ENCODE measurements at regions not wholly inside any gene's neighbourhood (a gene's known extent, or its start where the extent isn't known, plus 50 kb on each side); places are given as distances from the start of the nearest gene placed in this dataset.

DNA sequence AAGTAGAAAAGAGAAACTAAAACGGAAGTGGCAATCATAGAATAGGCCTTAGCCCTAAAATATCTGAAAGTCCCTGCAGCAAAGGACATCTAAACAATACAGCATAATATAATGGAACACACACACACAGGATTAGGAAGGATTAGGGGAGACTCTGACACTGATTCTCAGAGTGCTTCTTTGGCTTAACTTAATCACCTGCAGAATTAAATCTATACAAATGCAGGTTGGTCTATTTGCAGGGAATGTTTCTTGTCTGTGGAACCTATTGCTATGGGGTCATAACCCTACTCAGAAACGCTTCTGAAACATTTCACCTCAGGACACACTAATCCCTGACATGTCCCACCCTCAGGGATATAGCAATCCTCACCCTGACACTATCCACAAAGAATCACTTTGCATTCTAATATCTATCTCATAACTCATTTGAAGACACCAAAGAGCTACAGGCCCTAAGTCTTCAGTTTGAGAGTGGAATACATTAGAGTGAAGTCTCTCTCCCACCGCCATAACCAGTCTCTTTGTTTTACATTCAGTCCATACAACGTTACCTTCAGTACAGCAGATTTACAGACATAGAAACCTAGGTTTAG, 1041.2 kb downstream of the TUSC7 start:
- TF ChIP-seq, protein P1, sequence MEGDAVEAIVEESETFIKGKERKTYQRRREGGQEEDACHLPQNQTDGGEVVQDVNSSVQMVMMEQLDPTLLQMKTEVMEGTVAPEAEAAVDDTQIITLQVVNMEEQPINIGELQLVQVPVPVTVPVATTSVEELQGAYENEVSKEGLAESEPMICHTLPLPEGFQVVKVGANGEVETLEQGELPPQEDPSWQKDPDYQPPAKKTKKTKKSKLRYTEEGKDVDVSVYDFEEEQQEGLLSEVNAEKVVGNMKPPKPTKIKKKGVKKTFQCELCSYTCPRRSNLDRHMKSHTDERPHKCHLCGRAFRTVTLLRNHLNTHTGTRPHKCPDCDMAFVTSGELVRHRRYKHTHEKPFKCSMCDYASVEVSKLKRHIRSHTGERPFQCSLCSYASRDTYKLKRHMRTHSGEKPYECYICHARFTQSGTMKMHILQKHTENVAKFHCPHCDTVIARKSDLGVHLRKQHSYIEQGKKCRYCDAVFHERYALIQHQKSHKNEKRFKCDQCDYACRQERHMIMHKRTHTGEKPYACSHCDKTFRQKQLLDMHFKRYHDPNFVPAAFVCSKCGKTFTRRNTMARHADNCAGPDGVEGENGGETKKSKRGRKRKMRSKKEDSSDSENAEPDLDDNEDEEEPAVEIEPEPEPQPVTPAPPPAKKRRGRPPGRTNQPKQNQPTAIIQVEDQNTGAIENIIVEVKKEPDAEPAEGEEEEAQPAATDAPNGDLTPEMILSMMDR (IDR thresholded peaks at IDR 0.05; ENCODE audit: control insufficient read depth, insufficient read depth, low read depth, low read length, missing control alignments) = no peak
- no peak overlapping the region for H3K4me3 ChIP-seq (ENCODE audit: control insufficient read depth, low read depth, low read length)
- DNase-seq (ENCODE audit: low read depth) = no peak

GRCh38 chr3:117751651-117752050, 1042.1 kb downstream of the TUSC7 start:
- no peak overlapping the region for H3K4me3 ChIP-seq (ENCODE audit: control insufficient read depth, low read depth, low read length)
- DNase-seq (ENCODE audit: low read depth) = no peak
- TF ChIP-seq, protein P1 (IDR thresholded peaks at IDR 0.05; ENCODE audit: control insufficient read depth, insufficient read depth, low read depth, low read length, missing control alignments) = no peak

DNA sequence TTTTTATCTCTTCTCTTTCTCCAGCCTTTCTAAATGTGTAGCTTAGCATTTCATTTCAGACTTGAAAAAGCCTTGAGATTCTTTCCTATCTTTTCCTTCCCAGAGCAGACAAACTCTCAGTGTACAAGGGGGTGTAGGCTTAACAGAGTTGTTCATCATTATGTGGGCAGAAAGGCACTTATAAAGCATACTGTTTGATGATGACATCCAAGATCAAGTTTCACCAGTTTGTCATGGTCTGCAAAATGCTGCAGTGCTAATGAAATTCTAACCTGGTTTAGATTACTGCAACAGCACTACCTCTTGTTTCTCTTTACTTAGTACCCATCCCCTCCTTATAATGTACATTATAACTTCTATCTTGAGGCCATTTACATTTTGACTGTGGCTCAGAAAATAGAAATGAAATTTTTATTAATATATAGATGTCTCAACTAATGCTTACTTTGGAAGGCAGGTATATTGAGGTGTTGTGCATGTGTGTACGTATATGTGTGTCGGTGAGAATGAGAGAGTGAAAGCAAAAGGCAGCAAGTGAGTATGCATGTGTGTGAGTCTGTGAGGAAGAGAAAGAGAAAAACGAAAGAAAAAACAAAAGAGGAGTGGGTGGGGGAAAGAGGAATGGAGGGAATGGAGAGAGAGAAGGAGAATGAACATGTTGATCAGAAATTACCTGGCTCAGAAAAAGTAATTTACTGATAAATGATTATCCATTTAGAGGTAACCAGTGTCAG, 1043.6 kb downstream of the TUSC7 start:
- peak; percentile 14 for DNase-seq (ENCODE audit: low read depth)
- TF ChIP-seq, protein P1 (IDR thresholded peaks at IDR 0.05; ENCODE audit: control insufficient read depth, insufficient read depth, low read depth, low read length, missing control alignments) = no peak

GRCh38 chr3:117754058-117754457, 1044.5 kb downstream of the TUSC7 start:
- TF ChIP-seq, protein P1 (IDR thresholded peaks at IDR 0.05; ENCODE audit: control insufficient read depth, insufficient read depth, low read depth, low read length, missing control alignments) = no peak
- no peak overlapping the region for H3K4me3 ChIP-seq (ENCODE audit: control insufficient read depth, low read depth, low read length)

More for the DNA sequence above, 1043.6 kb downstream of the TUSC7 start:
- no peak overlapping the region for H3K4me3 ChIP-seq (ENCODE audit: control insufficient read depth, low read depth, low read length)

GRCh38 chr3:117754841-117755240, 1045.3 kb downstream of the TUSC7 start:
- H3K4me3 ChIP-seq (ENCODE audit: control insufficient read depth, low read depth, low read length) = no peak overlapping the region
- TF ChIP-seq, protein P1 (IDR thresholded peaks at IDR 0.05; ENCODE audit: control insufficient read depth, insufficient read depth, low read depth, low read length, missing control alignments) = no peak
- no peak for DNase-seq (ENCODE audit: low read depth)

More at GRCh38 chr3:117754058-117754457, 1044.5 kb downstream of the TUSC7 start:
- no peak for DNase-seq (ENCODE audit: low read depth)

DNA sequence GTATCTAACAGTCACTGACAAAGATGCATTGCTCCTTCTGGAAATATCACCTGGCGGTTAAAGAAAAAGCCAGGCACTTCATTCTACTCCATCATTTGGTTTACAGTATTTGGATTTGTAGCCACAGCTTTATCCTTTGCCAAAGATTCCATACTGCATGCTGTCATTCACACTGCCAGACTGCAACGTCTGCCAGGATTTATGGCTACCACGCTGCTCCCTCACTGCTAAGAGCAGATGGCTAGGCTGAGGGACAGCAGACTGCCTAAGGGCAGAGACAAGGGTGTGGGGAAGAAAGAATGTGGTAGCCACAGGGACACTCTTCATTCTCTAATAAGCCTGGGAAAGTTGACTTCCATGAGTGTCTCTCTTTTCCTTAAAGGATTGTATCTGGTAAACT, 1047.0 kb downstream of the TUSC7 start:
- no peak overlapping the region for H3K4me3 ChIP-seq (ENCODE audit: control insufficient read depth, low read depth, low read length)
- no peak for DNase-seq (ENCODE audit: low read depth)
- TF ChIP-seq, protein P1 (IDR thresholded peaks at IDR 0.05; ENCODE audit: control insufficient read depth, insufficient read depth, low read depth, low read length, missing control alignments) = no peak
